ENCODE measurements at regions not wholly inside any gene's neighbourhood (a gene's known extent, or its start where the extent isn't known, plus 50 kb on each side); places are given as distances from the start of the nearest gene placed in this dataset.
"Not testable (repeated sequence)": the region's sequence is repeated elsewhere in the genome, so short reads cannot be mapped to it uniquely, and the experiment has no call there.

DNA sequence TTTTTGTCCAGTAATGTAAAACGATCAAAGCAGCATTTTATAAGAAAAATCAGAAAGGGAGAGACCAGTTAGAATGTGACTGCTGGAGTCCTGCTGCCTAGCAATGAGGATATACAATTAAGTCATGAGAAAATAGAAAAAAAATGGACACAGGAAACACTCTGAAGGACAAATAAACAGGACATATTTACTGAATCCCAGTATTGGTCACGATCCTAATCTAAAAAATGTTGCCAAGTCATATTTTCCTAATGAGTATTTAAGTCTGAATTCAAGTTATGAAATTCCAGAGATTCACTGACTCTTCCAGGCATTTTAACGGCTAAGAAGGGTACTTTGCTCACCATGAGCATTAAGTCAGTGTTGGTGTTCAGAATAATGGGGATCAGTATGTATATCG is 154.3 kb upstream of the CCDC54 start:
- H3K4ac ChIP-seq (ENCODE audit: low read length), result no peak overlapping the region
- H3K14ac ChIP-seq (ENCODE audit: low read length), result no peak overlapping the region
- no peaks in the 10 kb centered on the region for H3K36me3 ChIP-seq (replicated peaks in 1 of 2; ENCODE audit: control insufficient read depth in 2 of 2, insufficient read depth in 2 of 2, low read length in 2 of 2)
- no peaks in the 10 kb centered on the region for H3K9me3 ChIP-seq (replicated peaks in 1 of 2; ENCODE audit: control insufficient read depth in 2 of 2, insufficient read depth in 1 of 2, low read depth in 1 of 2, low read length in 2 of 2)
- DNase-seq (ENCODE audit: low spot score), result no peak
- H3K18ac ChIP-seq (ENCODE audit: low read length), result no peak overlapping the region
- no peak overlapping the region for H4K91ac ChIP-seq (ENCODE audit: low read depth, low read length, poor library complexity)
- H2AFZ ChIP-seq (ENCODE audit: low read length), result no peak overlapping the region
- no peak overlapping the region for H2BK120ac ChIP-seq (ENCODE audit: low read depth, low read length)
- H2BK12ac ChIP-seq (ENCODE audit: low read length), result no peak overlapping the region
- H3K9ac ChIP-seq (ENCODE audit: low read depth, low read length, poor library complexity), result no peak overlapping the region
- no CpG with 5 or more reads among the region's 4 CpGs for WGBS, 2 donors (ENCODE audit: extremely low coverage in 2 of 2, insufficient read length in 2 of 2, insufficient replicate concordance in 1 of 2)
- no peak overlapping the region for H2BK15ac ChIP-seq (ENCODE audit: low read length)
- no peak overlapping the region for H4K8ac ChIP-seq (ENCODE audit: low read depth, low read length)
- no peaks in the 10 kb centered on the region for H3K79me1 ChIP-seq (ENCODE audit: low read depth, low read length)
- H2AK5ac ChIP-seq (ENCODE audit: low read depth, low read length), result no peak overlapping the region
- no peak overlapping the region for H3K4me2 ChIP-seq (ENCODE audit: insufficient read depth, low read length, poor library complexity, severe bottlenecking)
- H2BK5ac ChIP-seq (ENCODE audit: low read length), result no peak overlapping the region
- H3K27me3 ChIP-seq (ENCODE audit: control insufficient read depth in 3 of 3, insufficient read depth in 3 of 3, low read depth in 1 of 3, low read length in 3 of 3), result no peaks in the 10 kb centered on the region
- no peak overlapping the region for H3K23ac ChIP-seq (ENCODE audit: low read depth, low read length, poor library complexity)
- peaks cover 0 to 4% of the 10 kb centered on the region in 2 donors for H3K4me1 ChIP-seq (ENCODE audit: control insufficient read depth in 2 of 2, insufficient read depth in 1 of 2, low read depth in 1 of 2, low read length in 2 of 2)
- no peak overlapping the region for H3K27ac ChIP-seq (replicated peaks; ENCODE audit: low read length)
- H3K4me3 ChIP-seq (ENCODE audit: low read length in 2 of 2), result no peak overlapping the region

DNA sequence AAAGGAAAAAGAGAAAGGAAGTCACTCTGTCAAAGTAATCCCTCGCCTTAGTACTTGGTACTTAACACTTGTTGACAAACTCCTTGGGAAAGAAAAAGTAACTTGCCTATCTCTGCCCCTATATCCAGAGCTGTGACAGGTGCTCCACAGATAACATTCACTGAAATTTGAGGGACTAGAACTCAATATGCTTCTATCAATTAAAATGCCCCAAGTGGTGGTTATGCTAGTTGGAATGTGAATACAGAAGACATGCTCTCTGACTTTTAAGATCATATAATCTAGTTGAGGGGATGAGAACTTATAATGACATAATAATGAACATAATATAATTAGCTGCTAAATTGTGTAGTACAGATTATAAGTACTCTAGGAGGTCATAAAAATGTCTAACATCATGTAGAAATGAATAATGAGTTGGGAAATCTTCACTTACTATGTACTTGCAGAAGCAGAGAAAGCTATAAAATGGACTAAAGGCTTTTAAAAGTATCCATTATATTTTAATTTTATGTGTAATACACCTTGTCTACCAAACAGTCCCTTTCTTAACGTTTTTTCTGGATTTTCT is 153.1 kb upstream of the CCDC54 start:
- Histone ChIP-seq H4K8ac (ENCODE audit: low read depth, low read length) (no peak overlapping the region), H3K27me3 (ENCODE audit: control insufficient read depth in 3 of 3, insufficient read depth in 3 of 3, low read depth in 1 of 3, low read length in 3 of 3) (no peaks in the 10 kb centered on the region), H4K91ac (ENCODE audit: low read depth, low read length, poor library complexity) (no peak overlapping the region), H3K36me3 (replicated peaks in 1 of 2; ENCODE audit: control insufficient read depth in 2 of 2, insufficient read depth in 2 of 2, low read length in 2 of 2) (no peaks in the 10 kb centered on the region), H3K4me2 (ENCODE audit: insufficient read depth, low read length, poor library complexity, severe bottlenecking) (no peak overlapping the region), H3K14ac (ENCODE audit: low read length) (no peak overlapping the region), H3K9me3 (replicated peaks in 1 of 2; ENCODE audit: control insufficient read depth in 2 of 2, insufficient read depth in 1 of 2, low read depth in 1 of 2, low read length in 2 of 2) (no peaks in the 10 kb centered on the region), H3K4ac (ENCODE audit: low read length) (no peak overlapping the region), H3K9ac (ENCODE audit: low read depth, low read length, poor library complexity) (no peak overlapping the region), H3K4me3 (ENCODE audit: low read length in 2 of 2) (no peak overlapping the region), H2BK15ac (ENCODE audit: low read length) (no peak overlapping the region), H2AFZ (ENCODE audit: low read length) (no peak overlapping the region), H3K23ac (ENCODE audit: low read depth, low read length, poor library complexity) (no peak overlapping the region), H3K27ac (replicated peaks; ENCODE audit: low read length) (no peak overlapping the region), H3K79me1 (ENCODE audit: low read depth, low read length) (no peaks in the 10 kb centered on the region), H2AK5ac (ENCODE audit: low read depth, low read length) (no peak overlapping the region), H2BK5ac (ENCODE audit: low read length) (no peak overlapping the region), H2BK120ac (ENCODE audit: low read depth, low read length) (no peak overlapping the region), H3K4me1 (ENCODE audit: control insufficient read depth in 2 of 2, insufficient read depth in 1 of 2, low read depth in 1 of 2, low read length in 2 of 2) (no peaks in the 10 kb centered on the region), H3K18ac (ENCODE audit: low read length) (no peak overlapping the region), H2BK12ac (ENCODE audit: low read length) (no peak overlapping the region)
- no peak for DNase-seq (ENCODE audit: low spot score)
- no CpG with 5 or more reads among the region's 2 CpGs for WGBS, 2 donors (ENCODE audit: extremely low coverage in 2 of 2, insufficient read length in 2 of 2, insufficient replicate concordance in 1 of 2)

DNA sequence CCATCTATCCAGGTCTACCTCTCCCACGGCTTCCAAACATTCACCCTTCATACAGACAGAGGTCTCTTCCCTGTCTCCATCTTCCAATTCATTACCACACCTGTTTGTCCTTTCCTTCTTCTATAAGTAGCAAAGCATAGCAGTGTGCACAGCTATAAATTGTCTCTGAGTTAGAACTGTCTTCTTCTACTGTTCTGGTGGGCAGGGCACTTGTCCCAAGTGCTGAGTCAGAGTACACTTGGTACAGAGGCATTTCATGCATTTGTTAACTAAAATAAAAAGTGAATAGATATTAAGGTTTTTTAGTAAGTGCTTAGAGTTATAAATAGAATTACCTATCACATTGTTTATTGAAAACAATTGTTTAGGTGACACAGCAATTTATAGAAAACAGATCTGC is 150.1 kb upstream of the CCDC54 start:
- H2BK120ac ChIP-seq (ENCODE audit: low read depth, low read length), result no peak overlapping the region
- no peak for DNase-seq (ENCODE audit: low spot score)
- no peak overlapping the region for H3K4ac ChIP-seq (ENCODE audit: low read length)
- no peak overlapping the region for H4K91ac ChIP-seq (ENCODE audit: low read depth, low read length, poor library complexity)
- H3K79me1 ChIP-seq (ENCODE audit: low read depth, low read length), result no peaks in the 10 kb centered on the region
- H4K8ac ChIP-seq (ENCODE audit: low read depth, low read length), result no peak overlapping the region
- H3K36me3 ChIP-seq (replicated peaks in 1 of 2; ENCODE audit: control insufficient read depth in 2 of 2, insufficient read depth in 2 of 2, low read length in 2 of 2), result no peaks in the 10 kb centered on the region
- no peak overlapping the region for H2AK5ac ChIP-seq (ENCODE audit: low read depth, low read length)
- H2BK15ac ChIP-seq (ENCODE audit: low read length), result no peak overlapping the region
- H3K9me3 ChIP-seq (replicated peaks in 1 of 2; ENCODE audit: control insufficient read depth in 2 of 2, insufficient read depth in 1 of 2, low read depth in 1 of 2, low read length in 2 of 2), result no peaks in the 10 kb centered on the region
- H2BK5ac ChIP-seq (ENCODE audit: low read length), result no peak overlapping the region
- no CpG with 5 or more reads among the region's 1 CpG for WGBS, 2 donors (ENCODE audit: extremely low coverage in 2 of 2, insufficient read length in 2 of 2, insufficient replicate concordance in 1 of 2)
- H3K18ac ChIP-seq (ENCODE audit: low read length), result no peak overlapping the region
- H3K4me2 ChIP-seq (ENCODE audit: insufficient read depth, low read length, poor library complexity, severe bottlenecking), result no peak overlapping the region
- H2AFZ ChIP-seq (ENCODE audit: low read length), result no peak overlapping the region
- no peak overlapping the region for H3K9ac ChIP-seq (ENCODE audit: low read depth, low read length, poor library complexity)
- no peak overlapping the region for H2BK12ac ChIP-seq (ENCODE audit: low read length)
- H3K14ac ChIP-seq (ENCODE audit: low read length), result no peak overlapping the region
- no peak overlapping the region for H3K27ac ChIP-seq (replicated peaks; ENCODE audit: low read length)
- no peak overlapping the region for H3K23ac ChIP-seq (ENCODE audit: low read depth, low read length, poor library complexity)
- no peak overlapping the region for H3K4me3 ChIP-seq (ENCODE audit: low read length in 2 of 2)
- no peaks in the 10 kb centered on the region for H3K27me3 ChIP-seq (ENCODE audit: control insufficient read depth in 3 of 3, insufficient read depth in 3 of 3, low read depth in 1 of 3, low read length in 3 of 3)
- H3K4me1 ChIP-seq (ENCODE audit: control insufficient read depth in 2 of 2, insufficient read depth in 1 of 2, low read depth in 1 of 2, low read length in 2 of 2), result no peaks in the 10 kb centered on the region

DNA sequence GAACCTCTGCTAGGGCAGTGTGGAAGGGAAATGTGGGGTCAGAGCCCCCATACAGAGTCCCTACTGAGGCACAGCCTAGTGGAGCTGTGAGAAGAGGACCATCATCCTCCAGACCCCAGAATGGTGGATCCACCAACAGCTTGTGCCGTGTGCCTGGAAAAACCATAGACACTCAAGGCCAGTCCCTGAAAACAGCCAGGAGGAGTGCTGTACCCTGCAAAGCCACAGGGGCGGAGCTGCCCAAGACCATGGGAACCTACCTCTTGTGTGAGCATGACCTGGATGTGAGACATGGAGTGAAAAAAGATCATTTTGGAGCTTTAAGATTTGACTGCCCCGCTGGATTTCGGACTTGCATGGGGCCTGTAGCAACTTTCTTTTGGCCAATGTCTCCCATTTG is 143.4 kb upstream of the CCDC54 start:
- not testable (repeated sequence) for H4K91ac ChIP-seq (ENCODE audit: low read depth, low read length, poor library complexity); H3K27me3 ChIP-seq (ENCODE audit: control insufficient read depth in 3 of 3, insufficient read depth in 3 of 3, low read depth in 1 of 3, low read length in 3 of 3); H3K23ac ChIP-seq (ENCODE audit: low read depth, low read length, poor library complexity); H3K36me3 ChIP-seq (replicated peaks in 1 of 2; ENCODE audit: control insufficient read depth in 2 of 2, insufficient read depth in 2 of 2, low read length in 2 of 2); H3K4me3 ChIP-seq (ENCODE audit: low read length in 2 of 2); H3K4ac ChIP-seq (ENCODE audit: low read length); DNase-seq (ENCODE audit: low spot score); H3K14ac ChIP-seq (ENCODE audit: low read length); H2AFZ ChIP-seq (ENCODE audit: low read length); H2BK15ac ChIP-seq (ENCODE audit: low read length); H2BK5ac ChIP-seq (ENCODE audit: low read length); H2BK120ac ChIP-seq (ENCODE audit: low read depth, low read length); H3K79me1 ChIP-seq (ENCODE audit: low read depth, low read length); H3K4me1 ChIP-seq (ENCODE audit: control insufficient read depth in 2 of 2, insufficient read depth in 1 of 2, low read depth in 1 of 2, low read length in 2 of 2); H4K8ac ChIP-seq (ENCODE audit: low read depth, low read length); H3K9ac ChIP-seq (ENCODE audit: low read depth, low read length, poor library complexity); H3K18ac ChIP-seq (ENCODE audit: low read length); H3K9me3 ChIP-seq (replicated peaks in 1 of 2; ENCODE audit: control insufficient read depth in 2 of 2, insufficient read depth in 1 of 2, low read depth in 1 of 2, low read length in 2 of 2); H2AK5ac ChIP-seq (ENCODE audit: low read depth, low read length); H2BK12ac ChIP-seq (ENCODE audit: low read length); H3K4me2 ChIP-seq (ENCODE audit: insufficient read depth, low read length, poor library complexity, severe bottlenecking); H3K27ac ChIP-seq (replicated peaks; ENCODE audit: low read length)
- no CpG with 5 or more reads among the region's 4 CpGs for WGBS, 2 donors (ENCODE audit: extremely low coverage in 2 of 2, insufficient read length in 2 of 2, insufficient replicate concordance in 1 of 2)

Data from neuronal stem cell (in vitro differentiated cells).